ENCODE measurements at regions not wholly inside any gene's neighbourhood (a gene's known extent, or its start where the extent isn't known, plus 50 kb on each side); places are given as distances from the start of the nearest gene placed in this dataset.

DNA sequence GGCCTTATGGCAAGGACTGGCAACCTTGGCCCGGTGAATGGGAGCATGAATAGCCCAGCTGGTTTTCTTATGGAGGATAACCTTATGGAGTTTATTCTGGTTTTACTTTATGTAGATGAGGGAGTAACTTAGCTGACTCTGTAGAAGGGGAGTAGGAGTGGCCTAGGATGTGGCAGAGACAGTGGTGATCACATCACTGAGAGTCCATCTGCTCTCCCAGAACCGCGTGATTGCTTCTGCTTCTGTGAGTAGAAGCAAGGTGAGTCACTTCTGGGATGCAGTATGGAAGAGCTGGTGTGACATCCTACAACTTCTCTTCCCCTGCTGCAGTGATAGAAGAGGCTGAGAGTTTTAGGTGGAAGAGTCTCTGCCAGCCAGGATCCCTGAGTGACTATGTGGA lies 129.2 kb downstream of the RPS24 start:
- DNase-seq (ENCODE audit: low read depth) = peak; percentile 16

GRCh38 chr10:78164702-78165101 lies 131.0 kb downstream of the RPS24 start:
- DNase-seq (ENCODE audit: low read depth) = no peak

- no peak for DNase-seq (ENCODE audit: low read depth)
These were observed 131.5 kb downstream of the RPS24 start for GRCh38 chr10:78165172-78165571.

GRCh38 chr10:78165617-78166016 lies 132.0 kb downstream of the RPS24 start:
- DNase-seq (ENCODE audit: low read depth) = peak; percentile 10

GRCh38 chr10:78166261-78166660 lies 132.6 kb downstream of the RPS24 start:
- no peak for DNase-seq (ENCODE audit: low read depth)

GRCh38 chr10:78169214-78169613 lies 135.6 kb downstream of the RPS24 start:
- DNase-seq (ENCODE audit: low read depth) = no peak

DNA sequence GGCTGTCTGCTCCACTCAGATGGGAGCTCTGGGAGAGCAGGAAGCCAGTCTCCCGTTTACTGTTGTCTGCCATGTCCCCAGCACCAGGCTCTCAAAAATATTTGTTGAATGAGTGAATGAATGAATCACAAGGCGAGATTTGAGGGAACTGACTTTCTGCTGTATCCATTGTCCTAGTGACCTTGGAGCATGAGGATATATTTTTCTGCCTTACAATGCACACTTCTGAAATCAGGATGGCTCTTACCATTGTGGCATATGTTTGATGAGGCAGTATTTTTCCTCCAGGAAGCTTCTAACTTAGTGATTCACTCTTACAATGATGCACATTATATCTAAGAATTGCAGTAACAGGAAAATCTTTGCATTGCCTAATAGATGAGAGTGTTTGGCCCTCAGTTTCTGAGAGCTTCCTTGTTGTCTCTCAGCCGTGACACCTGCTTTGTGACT lies 136.4 kb downstream of the RPS24 start:
- no peak for DNase-seq (ENCODE audit: low read depth)

DNA sequence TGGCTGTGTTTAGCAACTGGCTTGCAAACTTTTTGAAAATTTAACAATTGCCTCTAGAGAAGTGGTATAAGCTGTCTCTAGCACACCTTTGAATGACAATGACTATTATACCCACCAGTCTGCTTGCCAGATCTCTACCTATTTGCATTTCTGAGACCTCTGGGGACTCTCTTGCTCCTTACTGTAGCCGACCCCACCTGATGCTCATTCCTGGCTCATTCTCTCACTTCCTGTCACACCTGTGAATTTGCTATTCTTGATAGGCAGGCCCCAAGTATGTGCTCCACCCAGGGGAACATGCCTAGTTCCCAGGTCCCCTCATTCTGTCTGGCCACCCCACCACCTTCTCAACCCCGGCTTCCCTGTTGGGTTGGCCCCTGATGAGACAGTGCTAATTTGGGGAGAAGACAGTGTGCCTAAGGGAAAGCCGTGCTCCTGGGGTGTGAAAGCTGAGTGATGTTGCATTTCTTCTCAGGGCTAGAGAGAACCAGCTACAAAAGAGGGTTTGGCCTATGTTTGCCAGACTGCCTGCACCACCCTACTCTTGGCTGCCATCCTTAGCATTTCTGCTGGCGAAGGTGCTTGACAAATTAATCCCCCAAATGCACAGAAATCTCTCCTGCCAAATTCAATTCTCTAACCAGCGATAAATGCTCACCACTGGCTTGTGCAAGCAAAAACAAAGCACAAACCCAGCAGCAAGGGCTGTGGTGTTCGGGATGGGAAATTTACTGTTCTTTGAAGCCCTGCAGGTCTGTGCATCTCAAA lies 138.2 kb downstream of the RPS24 start:
- DNase-seq (ENCODE audit: low read depth) = no peak

GRCh38 chr10:78173360-78174015 lies 139.8 kb downstream of the RPS24 start:
- DNase-seq (ENCODE audit: low read depth) = no peak

GRCh38 chr10:78175444-78176015 lies 141.9 kb downstream of the RPS24 start:
- no peak for DNase-seq (ENCODE audit: low read depth)

- DNase-seq (ENCODE audit: low read depth) = no peak
These were observed 143.0 kb downstream of the RPS24 start for GRCh38 chr10:78176320-78177317.

- peak; percentile 11 for DNase-seq (ENCODE audit: low read depth)
These were observed 144.0 kb downstream of the RPS24 start for GRCh38 chr10:78177491-78178185.

- DNase-seq (ENCODE audit: low read depth) = no peak
These were observed 144.7 kb downstream of the RPS24 start for GRCh38 chr10:78178397-78178796.

DNA sequence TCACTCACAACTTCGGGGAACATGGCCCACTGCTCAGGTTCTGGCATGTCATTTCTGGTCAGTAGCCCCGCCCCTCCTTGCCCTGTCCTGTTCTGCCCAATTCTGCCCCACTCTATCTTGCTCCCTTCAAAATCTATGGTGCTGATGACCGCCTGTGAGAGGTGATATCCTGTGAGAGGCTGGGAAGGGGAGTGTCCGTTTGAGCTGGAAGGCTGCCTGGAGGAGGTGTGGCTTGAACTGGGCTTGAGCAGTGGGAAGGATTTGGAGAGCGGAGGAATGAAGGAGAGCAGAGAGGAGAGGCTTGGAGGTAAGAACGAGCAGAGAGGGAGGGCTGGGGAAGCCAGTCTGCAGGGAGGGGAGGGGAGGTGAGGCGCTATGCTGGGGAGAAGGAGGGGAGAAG lies 145.3 kb downstream of the RPS24 start:
- peak; percentile 40 for DNase-seq (ENCODE audit: low read depth)

DNA sequence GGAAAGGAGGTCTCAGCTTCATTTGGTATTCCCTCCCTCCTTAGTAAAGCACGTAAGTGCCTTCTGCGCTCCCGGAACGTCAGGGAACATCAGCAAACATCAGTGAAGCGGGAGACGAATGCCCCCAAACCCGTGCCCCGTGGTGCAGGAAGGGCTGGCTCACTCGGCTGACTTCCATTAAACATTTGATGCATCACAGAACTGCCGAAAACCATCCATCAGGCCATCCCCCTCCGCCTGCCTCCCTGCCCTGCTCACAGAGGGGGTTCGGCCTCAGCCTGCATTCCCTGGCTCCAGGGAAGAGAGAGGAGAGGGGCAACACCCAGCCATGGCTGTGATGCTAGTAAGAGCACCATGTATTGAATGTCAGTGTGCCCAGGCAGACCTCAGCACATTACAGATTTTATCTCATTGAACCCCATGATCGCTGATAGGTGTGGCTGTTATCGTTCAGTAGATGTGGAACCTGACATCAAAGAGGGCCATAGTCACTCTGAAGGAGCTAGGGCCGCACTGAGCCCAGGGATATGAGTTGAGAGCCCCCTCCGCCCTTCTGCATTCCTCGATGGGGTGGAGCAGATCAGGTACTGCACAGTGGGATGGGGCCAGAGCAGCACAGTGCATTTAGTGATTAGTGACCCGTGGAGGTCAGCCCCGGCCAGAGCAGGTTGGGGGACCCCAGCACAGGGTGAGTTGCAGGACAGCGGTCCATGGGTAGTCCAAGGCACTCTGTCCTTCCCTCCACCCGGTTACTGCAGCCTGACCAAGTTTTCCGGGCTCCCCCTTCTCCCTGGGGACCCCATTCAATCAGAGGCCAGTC lies 146.4 kb downstream of the RPS24 start:
- DNase-seq (ENCODE audit: low read depth) = no peak

- no peak for DNase-seq (ENCODE audit: low read depth)
These were observed 147.9 kb downstream of the RPS24 start for GRCh38 chr10:78181381-78182055.

DNA sequence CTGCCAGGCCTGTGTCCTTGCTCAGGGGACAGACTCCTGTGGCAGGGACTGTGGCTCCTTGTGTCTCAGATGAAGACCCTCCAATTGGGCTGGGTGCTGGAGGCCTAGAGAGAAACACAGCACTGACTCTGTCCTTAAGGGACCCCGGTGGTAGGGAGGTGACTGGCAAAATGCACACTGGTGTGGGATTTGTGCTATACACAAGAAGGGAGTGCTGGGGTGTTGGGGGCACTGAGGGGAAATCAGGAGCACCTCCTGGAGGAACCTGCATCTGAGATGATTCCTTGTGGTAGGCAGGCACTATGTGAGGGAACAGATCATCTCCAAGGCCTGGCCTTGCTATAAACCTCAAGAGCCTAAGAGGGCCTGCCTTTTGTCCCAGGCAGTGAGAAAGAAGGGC lies 149.2 kb downstream of the RPS24 start:
- DNase-seq (ENCODE audit: low read depth) = no peak

DNA sequence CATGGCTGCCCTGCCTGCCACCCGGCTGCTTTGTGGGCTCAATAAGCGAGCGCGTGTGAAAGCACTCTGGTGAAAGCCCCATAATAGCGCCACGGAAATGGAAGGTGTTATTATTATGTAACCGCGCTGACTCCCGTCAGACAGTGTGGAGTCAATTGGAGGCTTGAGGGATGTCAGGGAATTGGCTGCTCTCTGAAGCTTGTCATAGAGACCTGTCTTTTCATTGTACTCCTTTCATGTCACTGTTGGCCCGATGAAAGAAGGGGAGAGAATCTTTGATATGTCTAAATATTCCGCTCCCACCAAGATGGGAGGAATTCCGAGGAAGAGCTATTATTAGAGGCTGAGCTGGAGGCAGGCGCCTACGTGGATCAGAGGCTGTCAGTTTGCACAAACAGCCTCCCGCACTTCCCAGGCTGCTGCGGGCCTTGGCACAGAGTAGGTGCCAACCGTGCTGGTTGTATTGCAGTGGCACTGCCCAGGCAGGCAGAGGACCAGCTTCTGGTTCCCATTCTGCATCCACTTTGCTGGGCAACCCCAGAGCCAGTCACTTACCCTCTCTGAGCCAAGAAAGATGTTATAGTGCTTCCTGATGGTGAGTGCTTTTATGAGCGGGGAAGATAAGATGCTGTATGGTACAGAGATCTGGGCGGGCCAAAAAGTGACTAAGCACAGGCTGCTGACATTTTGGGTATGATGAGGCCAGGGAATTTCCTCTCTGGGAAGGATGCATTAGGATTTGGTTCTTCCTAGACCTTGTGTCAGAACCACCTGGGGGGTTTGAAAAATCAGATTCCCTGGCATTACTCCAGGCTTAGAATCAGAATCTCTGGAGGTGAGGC lies 151.4 kb downstream of the RPS24 start:
- DNase-seq (ENCODE audit: low read depth) = peak; percentile 30

DNA sequence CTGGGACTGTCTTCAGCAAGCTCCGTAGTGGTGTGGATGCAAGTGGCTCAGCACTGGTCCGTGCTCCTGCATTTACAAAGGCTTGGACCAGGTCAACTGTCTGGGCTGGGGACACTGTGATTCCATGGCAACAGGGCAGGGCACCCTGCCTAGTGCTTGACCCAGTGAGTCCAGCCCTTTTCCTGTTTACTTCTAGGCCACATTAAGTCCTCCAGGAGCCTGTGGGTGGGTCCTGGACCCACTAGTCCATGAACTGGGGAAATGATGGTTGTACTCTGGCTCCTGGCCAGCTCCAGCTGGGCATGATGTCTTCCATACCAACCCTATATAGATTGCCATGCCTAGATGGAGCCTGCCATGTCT lies 152.0 kb downstream of the RPS24 start:
- no peak for DNase-seq (ENCODE audit: low read depth)

Measured in Daoy (cell line).